Stimulated activated naive CD8-positive, alpha-beta T cell treated with anti-CD3 and anti-CD28 coated beads, Interleukin-15, amount 100 ng/mL, for 72 hours (primary cell): ENCODE measurements at regions not wholly inside any gene's neighbourhood (a gene's known extent, or its start where the extent isn't known, plus 50 kb on each side); places are given as distances from the start of the nearest gene placed in this dataset.

Experiments used
- ATAC-seq: fragments of 150-1000 bp; cut with Tn5 transposase; 2 replicates; pipeline ENCODE4 v1.10.0; 2021; ENCODE audit warnings: mild to moderate bottlenecking, moderate library complexity
- DNase-seq, 2 donors: peaks; one replicate each; pipeline ENCODE4 v3.0.0; 2021 to 2022
- H3K27ac Mint-ChIP-seq, 2 donors: one replicate each; pipeline ENCODE4 v1.8.0; 2022; ENCODE audit warnings: mild to moderate bottlenecking in 2 of 2, mixed read lengths in 2 of 2, moderate library complexity in 2 of 2
- H3K27me3 Mint-ChIP-seq: one replicate; pipeline ENCODE4 v1.8.0; 2022; ENCODE audit warnings: mixed read lengths
- H3K4me1 Mint-ChIP-seq: one replicate; pipeline ENCODE4 v1.8.0; 2022; ENCODE audit warnings: mild to moderate bottlenecking, mixed read lengths
- H3K4me3 Mint-ChIP-seq, 2 donors: one replicate each; pipeline ENCODE4 v1.8.0; 2022; ENCODE audit warnings: mild to moderate bottlenecking in 2 of 2, mixed read lengths in 2 of 2, moderate library complexity in 1 of 2
- H3K9me3 Mint-ChIP-seq, 2 donors: one replicate each; pipeline ENCODE4 v1.8.0; 2022; ENCODE audit warnings: mixed read lengths in 2 of 2

- no peak overlapping the region for H3K4me3 Mint-ChIP-seq
These were observed 87.8 kb upstream of the FAT3 start for GRCh38 chr11:92136797-92137196.

GRCh38 chr11:92131289-92131865 lies 93.2 kb upstream of the FAT3 start:
- Mint-ChIP-seq H3K27me3 (no peaks in the 10 kb centered on the region), H3K4me3 (no peak overlapping the region), H3K27ac (no peak overlapping the region), H3K4me1 (no peaks in the 10 kb centered on the region), H3K9me3 (peaks cover 12 to 14% of the 10 kb centered on the region in 2 donors)
- DNase-seq (no peak), ATAC-seq (no peak)

More at GRCh38 chr11:92136797-92137196, 87.8 kb upstream of the FAT3 start:
- ATAC-seq (no peak), DNase-seq (no peak)
- H3K27ac Mint-ChIP-seq, result no peak overlapping the region
- no peaks in the 10 kb centered on the region for H3K4me1 Mint-ChIP-seq
- H3K27me3 Mint-ChIP-seq, result no peaks in the 10 kb centered on the region
- H3K9me3 Mint-ChIP-seq, result peaks cover 12 to 17% of the 10 kb centered on the region in 2 donors

GRCh38 chr11:92130421-92130831 lies 94.2 kb upstream of the FAT3 start:
- Mint-ChIP-seq H3K9me3 (peaks cover 12 to 16% of the 10 kb centered on the region in 2 donors), H3K4me1 (no peaks in the 10 kb centered on the region)
- no peak for ATAC-seq

GRCh38 chr11:92129811-92130210 lies 94.8 kb upstream of the FAT3 start:
- Mint-ChIP-seq H3K27me3 (no peaks in the 10 kb centered on the region), H3K4me1 (no peaks in the 10 kb centered on the region), H3K9me3 (peaks cover 7 to 21% of the 10 kb centered on the region in 2 donors), H3K4me3 (no peak overlapping the region), H3K27ac (no peak overlapping the region)
- DNase-seq, result no peak
- no peak for ATAC-seq

More at GRCh38 chr11:92130421-92130831, 94.2 kb upstream of the FAT3 start:
- Mint-ChIP-seq H3K4me3 (no peak overlapping the region), H3K27me3 (no peaks in the 10 kb centered on the region), H3K27ac (no peak overlapping the region)
- DNase-seq, result no peak

GRCh38 chr11:92128026-92128425 lies 96.6 kb upstream of the FAT3 start:
- ATAC-seq, result no peak

GRCh38 chr11:92125321-92125720 lies 99.3 kb upstream of the FAT3 start:
- Mint-ChIP-seq H3K27ac (no peak overlapping the region), H3K4me3 (no peak overlapping the region), H3K27me3 (no peaks in the 10 kb centered on the region), H3K9me3 (peaks cover 0 to 10% of the 10 kb centered on the region in 2 donors), H3K4me1 (no peaks in the 10 kb centered on the region)
- DNase-seq, result no peak
- ATAC-seq, result no peak

More at GRCh38 chr11:92128026-92128425, 96.6 kb upstream of the FAT3 start:
- Mint-ChIP-seq H3K9me3 (peaks cover 0 to 21% of the 10 kb centered on the region in 2 donors), H3K27ac (no peak overlapping the region), H3K4me1 (no peaks in the 10 kb centered on the region), H3K27me3 (no peaks in the 10 kb centered on the region), H3K4me3 (no peak overlapping the region)
- no peak for DNase-seq

GRCh38 chr11:92123540-92123939 lies 101.1 kb upstream of the FAT3 start:
- Mint-ChIP-seq H3K9me3 (peaks cover 5 to 24% of the 10 kb centered on the region in 2 donors), H3K4me3 (no peak overlapping the region), H3K4me1 (no peaks in the 10 kb centered on the region), H3K27me3 (no peaks in the 10 kb centered on the region), H3K27ac (no peak overlapping the region)
- DNase-seq (no peak), ATAC-seq (no peak)

- H3K4me1 Mint-ChIP-seq, result no peaks in the 10 kb centered on the region
- H3K4me3 Mint-ChIP-seq, result no peak overlapping the region
- H3K9me3 Mint-ChIP-seq, result peaks cover 5 to 24% of the 10 kb centered on the region in 2 donors
- H3K27me3 Mint-ChIP-seq, result no peaks in the 10 kb centered on the region
- DNase-seq (no peak), ATAC-seq (no peak)
- H3K27ac Mint-ChIP-seq, result no peak overlapping the region
These were observed 102.1 kb upstream of the FAT3 start for GRCh38 chr11:92122561-92122960.

- peaks cover 11 to 16% of the 10 kb centered on the region in 2 donors for H3K9me3 Mint-ChIP-seq
- no peak for DNase-seq
- H3K4me3 Mint-ChIP-seq, result no peak overlapping the region
- no peaks in the 10 kb centered on the region for H3K27me3 Mint-ChIP-seq
- H3K4me1 Mint-ChIP-seq, result no peaks in the 10 kb centered on the region
- no peak overlapping the region for H3K27ac Mint-ChIP-seq
- no peak for ATAC-seq
These were observed 113.3 kb upstream of the FAT3 start for GRCh38 chr11:92111287-92111686.

GRCh38 chr11:92109466-92109865 lies 115.2 kb upstream of the FAT3 start:
- Mint-ChIP-seq H3K9me3 (peaks cover 10 to 11% of the 10 kb centered on the region in 2 donors), H3K27ac (no peak overlapping the region), H3K27me3 (no peaks in the 10 kb centered on the region), H3K4me1 (no peaks in the 10 kb centered on the region), H3K4me3 (no peak overlapping the region)
- DNase-seq (no peak), ATAC-seq (no peak)

GRCh38 chr11:92107331-92107730 lies 117.3 kb upstream of the FAT3 start:
- no peak for DNase-seq
- Mint-ChIP-seq H3K27ac (no peak overlapping the region), H3K4me3 (no peak overlapping the region), H3K9me3 (peaks cover 0 to 4% of the 10 kb centered on the region in 2 donors), H3K4me1 (no peaks in the 10 kb centered on the region), H3K27me3 (no peaks in the 10 kb centered on the region)
- no peak for ATAC-seq

- ATAC-seq (no peak), DNase-seq (no peak)
- Mint-ChIP-seq H3K4me3 (no peak overlapping the region), H3K9me3 (no peaks in the 10 kb centered on the region), H3K27ac (no peak overlapping the region), H3K4me1 (no peaks in the 10 kb centered on the region), H3K27me3 (no peaks in the 10 kb centered on the region)
These were observed 120.3 kb upstream of the FAT3 start for GRCh38 chr11:92104349-92104748.

- ATAC-seq (no peak), DNase-seq (no peak)
- no peak overlapping the region for H3K4me3 Mint-ChIP-seq
- no peak overlapping the region for H3K27ac Mint-ChIP-seq
- no peaks in the 10 kb centered on the region for H3K27me3 Mint-ChIP-seq
- H3K9me3 Mint-ChIP-seq, result peaks cover 4 to 9% of the 10 kb centered on the region in 2 donors
- H3K4me1 Mint-ChIP-seq, result no peaks in the 10 kb centered on the region
These were observed 122.7 kb upstream of the FAT3 start for GRCh38 chr11:92101920-92102319.

- no peak overlapping the region for H3K4me3 Mint-ChIP-seq
- no peaks in the 10 kb centered on the region for H3K4me1 Mint-ChIP-seq
- peaks cover 4 to 14% of the 10 kb centered on the region in 2 donors for H3K9me3 Mint-ChIP-seq
- no peaks in the 10 kb centered on the region for H3K27me3 Mint-ChIP-seq
- no peak for DNase-seq
- no peak overlapping the region for H3K27ac Mint-ChIP-seq
- ATAC-seq, result no peak
These were observed 125.4 kb upstream of the FAT3 start for GRCh38 chr11:92099183-92099582.

GRCh38 chr11:92098172-92098571 lies 126.4 kb upstream of the FAT3 start:
- DNase-seq (no peak), ATAC-seq (no peak)
- no peaks in the 10 kb centered on the region for H3K4me1 Mint-ChIP-seq
- peaks cover 9 to 20% of the 10 kb centered on the region in 2 donors for H3K9me3 Mint-ChIP-seq
- no peak overlapping the region for H3K27ac Mint-ChIP-seq
- H3K4me3 Mint-ChIP-seq, result no peak overlapping the region
- no peaks in the 10 kb centered on the region for H3K27me3 Mint-ChIP-seq

- H3K4me3 Mint-ChIP-seq, result no peak overlapping the region
- no peaks in the 10 kb centered on the region for H3K27me3 Mint-ChIP-seq
- no peak for ATAC-seq
- peaks cover 15 to 36% of the 10 kb centered on the region in 2 donors for H3K9me3 Mint-ChIP-seq
- no peaks in the 10 kb centered on the region for H3K4me1 Mint-ChIP-seq
- no peak for DNase-seq
- no peak overlapping the region for H3K27ac Mint-ChIP-seq
These were observed 136.7 kb upstream of the FAT3 start for GRCh38 chr11:92087725-92088537.
